ENCODE measurements at regions not wholly inside any gene's neighbourhood (a gene's known extent, or its start where the extent isn't known, plus 50 kb on each side); places are given as distances from the start of the nearest gene placed in this dataset.

DNA sequence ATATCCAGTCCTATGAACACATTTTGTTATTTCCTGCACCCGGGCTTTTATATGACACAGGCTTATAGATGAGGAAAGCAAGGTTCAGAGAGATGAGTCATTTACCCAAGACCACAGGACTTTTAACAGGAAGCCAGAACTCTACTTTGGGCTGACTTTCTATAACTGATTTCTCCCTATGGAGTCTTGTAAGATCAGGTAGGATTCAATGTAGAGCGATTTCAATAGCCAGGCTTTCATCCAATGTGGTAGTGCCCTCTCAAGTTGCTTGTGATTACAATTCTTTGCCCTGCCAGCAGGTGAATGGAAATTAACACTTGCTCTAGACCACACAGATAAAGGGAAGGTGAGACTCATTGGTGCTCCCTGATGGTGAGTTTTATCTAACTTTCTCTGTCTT, 378.3 kb downstream of the INSC start:
- no peak for DNase-seq (ENCODE audit: low read depth)
- H3K4me3 ChIP-seq (replicated peaks; ENCODE audit: low read depth, low read length): no peak overlapping the region
- TF ChIP-seq, protein P1, sequence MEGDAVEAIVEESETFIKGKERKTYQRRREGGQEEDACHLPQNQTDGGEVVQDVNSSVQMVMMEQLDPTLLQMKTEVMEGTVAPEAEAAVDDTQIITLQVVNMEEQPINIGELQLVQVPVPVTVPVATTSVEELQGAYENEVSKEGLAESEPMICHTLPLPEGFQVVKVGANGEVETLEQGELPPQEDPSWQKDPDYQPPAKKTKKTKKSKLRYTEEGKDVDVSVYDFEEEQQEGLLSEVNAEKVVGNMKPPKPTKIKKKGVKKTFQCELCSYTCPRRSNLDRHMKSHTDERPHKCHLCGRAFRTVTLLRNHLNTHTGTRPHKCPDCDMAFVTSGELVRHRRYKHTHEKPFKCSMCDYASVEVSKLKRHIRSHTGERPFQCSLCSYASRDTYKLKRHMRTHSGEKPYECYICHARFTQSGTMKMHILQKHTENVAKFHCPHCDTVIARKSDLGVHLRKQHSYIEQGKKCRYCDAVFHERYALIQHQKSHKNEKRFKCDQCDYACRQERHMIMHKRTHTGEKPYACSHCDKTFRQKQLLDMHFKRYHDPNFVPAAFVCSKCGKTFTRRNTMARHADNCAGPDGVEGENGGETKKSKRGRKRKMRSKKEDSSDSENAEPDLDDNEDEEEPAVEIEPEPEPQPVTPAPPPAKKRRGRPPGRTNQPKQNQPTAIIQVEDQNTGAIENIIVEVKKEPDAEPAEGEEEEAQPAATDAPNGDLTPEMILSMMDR (IDR thresholded peaks at IDR 0.05; ENCODE audit: low read length, missing control alignments): no peak

- TF ChIP-seq, protein P1 (IDR thresholded peaks at IDR 0.05; ENCODE audit: low read length, missing control alignments): no peak
- H3K4me3 ChIP-seq (replicated peaks; ENCODE audit: low read depth, low read length): no peak overlapping the region
- DNase-seq (ENCODE audit: low read depth): peak; percentile 2
Measured at GRCh38 chr11:15493921-15494620, 379.3 kb downstream of the INSC start.

- TF ChIP-seq, protein P1 (IDR thresholded peaks at IDR 0.05; ENCODE audit: low read length, missing control alignments): no peak
- DNase-seq (ENCODE audit: low read depth): no peak
- no peak overlapping the region for H3K4me3 ChIP-seq (replicated peaks; ENCODE audit: low read depth, low read length)
Measured at GRCh38 chr11:15494740-15495139, 380.0 kb downstream of the INSC start.

DNA sequence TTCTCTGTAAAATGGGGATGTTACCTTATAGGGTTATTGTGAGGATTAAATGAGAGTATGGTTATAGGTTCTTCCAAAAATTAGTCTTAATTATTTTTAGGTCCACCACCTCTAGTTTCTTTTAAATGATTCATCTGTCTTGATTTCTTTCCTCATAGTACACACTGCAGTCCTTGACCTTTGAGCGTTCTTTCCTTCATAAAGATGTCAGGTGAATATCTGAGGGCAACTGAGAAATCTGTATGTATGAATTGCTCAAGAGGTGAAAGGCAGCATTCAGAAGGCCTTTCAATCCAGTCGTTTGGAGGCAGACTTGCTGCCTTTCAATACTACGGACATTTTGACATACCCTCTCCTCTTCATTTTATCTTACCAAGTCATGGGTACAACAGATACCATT, 380.7 kb downstream of the INSC start:
- no peak for DNase-seq (ENCODE audit: low read depth)
- TF ChIP-seq, protein P1 (IDR thresholded peaks at IDR 0.05; ENCODE audit: low read length, missing control alignments): no peak
- H3K4me3 ChIP-seq (replicated peaks; ENCODE audit: low read depth, low read length): no peak overlapping the region

DNA sequence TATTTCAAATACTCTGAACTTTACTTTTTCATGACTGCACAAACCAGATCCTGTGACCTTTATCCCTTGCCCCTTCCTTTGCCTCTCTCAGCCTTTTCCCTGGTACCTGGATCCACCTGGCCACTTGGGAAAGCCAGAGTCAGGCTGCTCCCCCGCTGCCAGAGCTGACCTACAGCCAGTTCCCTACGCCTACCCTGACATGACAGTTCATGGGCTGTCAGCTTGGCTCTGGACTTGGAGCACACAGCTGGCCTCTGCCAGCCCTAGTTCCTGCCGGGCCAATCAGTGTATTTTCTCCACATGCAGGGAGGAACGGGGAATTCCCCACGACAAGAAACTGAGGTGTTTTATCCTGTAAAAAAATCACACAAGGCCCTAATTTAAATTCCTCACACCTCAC, 382.6 kb downstream of the INSC start:
- DNase-seq (ENCODE audit: low read depth): no peak
- TF ChIP-seq, protein P1 (IDR thresholded peaks at IDR 0.05; ENCODE audit: low read length, missing control alignments): no peak
- H3K4me3 ChIP-seq (replicated peaks; ENCODE audit: low read depth, low read length): no peak overlapping the region

DNA sequence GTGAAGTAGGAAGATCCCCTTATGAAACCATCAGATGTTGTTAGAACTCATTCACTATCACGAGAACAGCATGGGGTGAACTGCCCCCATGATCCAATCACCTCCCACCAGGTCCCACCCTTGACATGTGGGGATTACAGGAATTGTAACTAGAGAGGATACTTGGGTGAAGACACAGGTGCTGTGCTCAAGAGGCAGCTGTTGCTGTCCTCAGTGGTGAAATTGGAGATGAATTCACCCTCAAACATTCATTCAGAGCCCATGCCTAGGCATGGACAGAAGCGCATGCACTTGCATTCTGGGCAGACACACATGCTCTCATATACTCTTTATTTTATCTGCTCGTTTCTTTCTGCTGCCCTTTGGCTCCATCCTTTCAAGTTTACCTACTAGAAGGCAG, 385.0 kb downstream of the INSC start:
- TF ChIP-seq, protein P1 (IDR thresholded peaks at IDR 0.05; ENCODE audit: low read length, missing control alignments): no peak
- no peak overlapping the region for H3K4me3 ChIP-seq (replicated peaks; ENCODE audit: low read depth, low read length)
- DNase-seq (ENCODE audit: low read depth): no peak

- H3K4me3 ChIP-seq (replicated peaks; ENCODE audit: low read depth, low read length): no peak overlapping the region
- TF ChIP-seq, protein P1 (IDR thresholded peaks at IDR 0.05; ENCODE audit: low read length, missing control alignments): no peak
- no peak for DNase-seq (ENCODE audit: low read depth)
Measured at GRCh38 chr11:15500643-15501042, 385.9 kb downstream of the INSC start.

Measured in fibroblast of pulmonary artery (primary cell).